IMR-90 (cell line): ENCODE measurements at regions not wholly inside any gene's neighbourhood (a gene's known extent, or its start where the extent isn't known, plus 50 kb on each side); places are given as distances from the start of the nearest gene placed in this dataset.

Experiments used
- ATAC-seq: fragments of 200-7000 bp; cut with Tn5 transposase; 2 replicates; pipeline ENCODE4 v1.9.1; 2020; ENCODE audit warnings: low read depth, mild to moderate bottlenecking, moderate library complexity
- BruUV-seq: library from RNA; stranded (reverse); fragments of 400-500 nt; replicated peaks from 2 replicates; lab custom pipeline; 2021; lab: Mats Ljungman, UMichigan
- CTCF ChIA-PET: fragments of 300-600 bp; formaldehyde crosslinking; extraction: SDS; loops from one replicate; lab custom pipeline; 2021; ENCODE audit warnings: antibody characterized with exemption; lab: Yijun Ruan, JAX
- POLR2A ChIA-PET: fragments of 300-600 bp; sonication (Branson Sonifier 250); formaldehyde crosslinking; loops from one replicate; lab custom pipeline; 2022; ENCODE audit warnings: antibody characterized with exemption; ENCODE audit not compliant: unreplicated experiment; lab: Charles Lee
- DNase-seq: peaks from one replicate; pipeline ENCODE4 v3.0.0; 2013
- H2AFZ ChIP-seq: replicated peaks from 2 replicates; pipeline ENCODE3; 2013; ENCODE audit warnings: low read length, mild to moderate bottlenecking; ENCODE audit not compliant: poor library complexity
- H2AK5ac ChIP-seq: 2 replicates; pipeline ENCODE4 v1.6.1; 2013; ENCODE audit warnings: low read depth, low read length, inconsistent platforms
- H2AK9ac ChIP-seq: replicated peaks from 2 replicates; pipeline ENCODE3; 2013; ENCODE audit warnings: mild to moderate bottlenecking, low read depth, low read length, moderate library complexity; ENCODE audit not compliant: poor library complexity
- H2BK120ac ChIP-seq: 2 replicates; pipeline ENCODE4 v1.6.1; 2013; ENCODE audit warnings: low read depth, low read length, inconsistent platforms
- H2BK15ac ChIP-seq: 3 replicates; pipeline ENCODE4 v1.6.1; 2013; ENCODE audit warnings: low read depth, low read length, inconsistent platforms
- H2BK20ac ChIP-seq: 2 replicates; pipeline ENCODE4 v1.6.1; 2013; ENCODE audit warnings: low read depth, mild to moderate bottlenecking, inconsistent platforms, low read length, moderate library complexity
- H2BK5ac ChIP-seq: 2 replicates; pipeline ENCODE4 v1.6.1; 2013; ENCODE audit warnings: mild to moderate bottlenecking, low read depth, low read length, inconsistent platforms; ENCODE audit not compliant: poor library complexity, severe bottlenecking
- H3K14ac ChIP-seq: replicated peaks from 2 replicates; pipeline ENCODE4 v1.6.1; 2013; ENCODE audit warnings: low read depth, low read length, inconsistent platforms
- H3K18ac ChIP-seq: 2 replicates; pipeline ENCODE4 v1.6.1; 2013; ENCODE audit warnings: low read depth, low read length, control low read depth
- H3K23ac ChIP-seq: 2 replicates; pipeline ENCODE4 v1.6.1; 2013; ENCODE audit warnings: low read depth, low read length, inconsistent platforms
- H3K27ac ChIP-seq: 2 replicates; pipeline ENCODE4 v1.5.1; 2013; ENCODE audit warnings: mild to moderate bottlenecking, control low read depth, low read length; ENCODE audit not compliant: insufficient read depth
- H3K27me3 ChIP-seq: 2 replicates; pipeline ENCODE4 v1.6.1; 2013; ENCODE audit warnings: low read length; ENCODE audit not compliant: control insufficient read depth, insufficient read depth
- H3K36me3 ChIP-seq: 2 replicates; pipeline ENCODE4 v1.6.1; 2013; ENCODE audit warnings: low read length, mixed read lengths; ENCODE audit not compliant: control insufficient read depth, insufficient read depth
- H3K4ac ChIP-seq: 2 replicates; pipeline ENCODE4 v1.6.1; 2013; ENCODE audit warnings: low read depth, low read length, inconsistent platforms
- H3K4me1 ChIP-seq: 2 replicates; pipeline ENCODE4 v1.6.1; 2013; ENCODE audit warnings: low read length, mixed read lengths; ENCODE audit not compliant: control insufficient read depth, insufficient read depth
- H3K4me2 ChIP-seq: 2 replicates; pipeline ENCODE4 v1.6.1; 2013; ENCODE audit warnings: low read depth, mild to moderate bottlenecking, control low read depth, low read length, moderate library complexity
- H3K4me3 ChIP-seq: 2 replicates; pipeline ENCODE4 v1.5.1; 2013; ENCODE audit warnings: low read depth, mild to moderate bottlenecking, control low read depth, low read length, moderate library complexity; ENCODE audit not compliant: insufficient read depth
- H3K56ac ChIP-seq: 2 replicates; pipeline ENCODE4 v1.6.1; 2013; ENCODE audit warnings: low read length, inconsistent platforms; ENCODE audit not compliant: insufficient read depth; ENCODE audit errors: extremely low read depth
- H3K79me1 ChIP-seq, 2 experiments: 2 replicates each; pipeline ENCODE4 v1.6.1; 2013; ENCODE audit warnings: low read length in 2 of 2, inconsistent platforms in 1 of 2, low read depth in 1 of 2
- H3K9ac ChIP-seq: 2 replicates; pipeline ENCODE4 v1.6.1; 2013; ENCODE audit warnings: low read depth, low read length, control low read depth
- H3K9me1 ChIP-seq: 2 replicates; pipeline ENCODE4 v1.6.1; 2013; ENCODE audit warnings: low read length, inconsistent platforms; ENCODE audit not compliant: insufficient read depth
- H3K9me3 ChIP-seq: 2 replicates; pipeline ENCODE4 v1.6.1; 2013; ENCODE audit warnings: low read length; ENCODE audit not compliant: control insufficient read depth, insufficient read depth
- H4K20me1 ChIP-seq: 2 replicates; pipeline ENCODE4 v1.6.1; 2013; ENCODE audit warnings: low read length, inconsistent platforms; ENCODE audit not compliant: insufficient read depth
- H4K5ac ChIP-seq: 2 replicates; pipeline ENCODE4 v1.6.1; 2013; ENCODE audit warnings: mild to moderate bottlenecking, low read depth, low read length, control low read depth
- H4K8ac ChIP-seq, 2 experiments: 2 replicates each; pipeline ENCODE4 v1.6.1; 2013; ENCODE audit warnings: low read depth in 2 of 2, low read length in 2 of 2, control low read depth in 1 of 2, inconsistent platforms in 1 of 2
- H4K91ac ChIP-seq: 2 replicates; pipeline ENCODE4 v1.6.1; 2013; ENCODE audit warnings: low read depth, low read length, inconsistent platforms; ENCODE audit not compliant: insufficient read depth
- CTCF ChIP-seq: conservative IDR thresholded peaks from 2 replicates; pipeline ENCODE4 v1.5.1; 2012; ENCODE audit warnings: mild to moderate bottlenecking, low read depth, low read length, improper control_type of control experiment
- MAFK ChIP-seq: IDR thresholded peaks from 2 replicates; pipeline ENCODE4 v1.6.1; 2012; ENCODE audit warnings: low read depth, low read length, improper control_type of control experiment
- MXI1 ChIP-seq: IDR thresholded peaks from 2 replicates; pipeline ENCODE4 v1.6.1; 2012; ENCODE audit warnings: low read depth, mild to moderate bottlenecking, low read length, moderate library complexity, borderline replicate concordance
- NFE2L2 ChIP-seq: fragments of 150-350 bp; IDR thresholded peaks from 2 replicates; pipeline ENCODE4 v1.6.1; 2016; ENCODE audit warnings: low read depth, mild to moderate bottlenecking, low read length
- WGBS, 2 experiments: methylation state at CpG; one replicate each; pipeline versions ENCODE4 v1.1.5 to v1.1.7; 2013; ENCODE audit warnings: missing lambda C conversion rate in 2 of 2; ENCODE audit not compliant: insufficient read length in 1 of 2; ENCODE audit errors: extremely low coverage in 2 of 2; 5-methylcytosine and 5-hydroxymethylcytosine counted together
- dilution Hi-C: fragments of 300-500 bp; cut with HindIII; formaldehyde crosslinking; loops from one replicate; pipeline ENCODE4 v1.14.3; 2018; ENCODE audit warnings: low sequenced_read_pairs; ENCODE audit not compliant: unreplicated experiment
- in situ Hi-C: fragments of 300-500 bp; cut with MboI; formaldehyde crosslinking; loops from 3 replicates; pipeline ENCODE4 v1.14.3; 2019; ENCODE audit warnings: low sequenced_read_pairs, inconsistent platforms, mixed read lengths
- intact Hi-C: fragments of 100-400 bp; cut with micrococcal nuclease; formaldehyde crosslinking; loops from 2 replicates; pipeline ENCODE4 v1.10.0; 2022

GRCh38 chr15:91562698-91563097, 290.8 kb upstream of the SLCO3A1 start (continued):
- TF ChIP-seq MXI1 (no peak), CTCF (no peak)

GRCh38 chr15:91564631-91565030, 288.9 kb upstream of the SLCO3A1 start:
- no peak overlapping the region for H2AK5ac ChIP-seq
- H2BK20ac ChIP-seq, result no peak overlapping the region
- TF ChIP-seq NFE2L2 (no peak), MXI1 (no peak), MAFK (no peak)
- no peak overlapping the region for H4K5ac ChIP-seq
- no peaks in the 10 kb centered on the region for H4K20me1 ChIP-seq
- no CpG with 5 or more reads among the region's 3 CpGs for WGBS, 2 experiments
- H3K23ac ChIP-seq, result no peak overlapping the region
- no peaks in the 10 kb centered on the region for H3K36me3 ChIP-seq
- CTCF ChIA-PET, result interaction anchor here (1.0 kb wide), 1 partner anchor 10 kb away, joined by 3 read pairs; no protein-coding TSS in a partner anchor
- H3K14ac ChIP-seq, result no peak overlapping the region
- no peak overlapping the region for H3K4me2 ChIP-seq
- POLR2A ChIA-PET, result no interaction called here
- peaks cover 5% of the 10 kb centered on the region for H3K4me1 ChIP-seq
- no peak overlapping the region for H3K9ac ChIP-seq
- ATAC-seq (no peak), DNase-seq (no peak)
- no peak overlapping the region for H3K56ac ChIP-seq
- BruUV-seq, result no TSS peak
- intact Hi-C loops (no loop called here), in situ Hi-C loops (no loop called here), dilution Hi-C loops (no loop called here)
- no peak overlapping the region for H2BK120ac ChIP-seq
- H2BK5ac ChIP-seq, result no peak overlapping the region
- H4K91ac ChIP-seq, result no peak overlapping the region
- no peak overlapping the region for H4K8ac ChIP-seq
- H2BK15ac ChIP-seq, result no peak overlapping the region
- H3K9me3 ChIP-seq, result no peaks in the 10 kb centered on the region
- H2AK9ac ChIP-seq, result no peak overlapping the region
- no peaks in the 10 kb centered on the region for H3K79me1 ChIP-seq
- H3K4me3 ChIP-seq, result no peak overlapping the region
- H3K18ac ChIP-seq, result no peak overlapping the region
- no peak overlapping the region for H3K4ac ChIP-seq
- no peak overlapping the region for H3K27ac ChIP-seq
- H2AFZ ChIP-seq, result no peak overlapping the region
- peaks cover 4% of the 10 kb centered on the region; the same call in 1 of the 2 replicates for H3K9me1 ChIP-seq
- peaks cover 2% of the 10 kb centered on the region; the same call in 1 of the 2 replicates for H3K27me3 ChIP-seq
